Renal cortex interstitium (tissue), 11 donors: ENCODE measurements at regions not wholly inside any gene's neighbourhood (a gene's known extent, or its start where the extent isn't known, plus 50 kb on each side); places are given as distances from the start of the nearest gene placed in this dataset.
A peak's percentile ranks its signal among the peaks of the same experiment; 100 is the strongest.
"Not testable (repeated sequence)": the region's sequence is repeated elsewhere in the genome, so short reads cannot be mapped to it uniquely, and the experiment has no call there.

Source experiments
- DNase-seq, 11 donors: peaks; one replicate each; pipeline ENCODE4 v3.0.0-alpha.2; 2013; ENCODE audit warnings: low read depth in 9 of 11, low spot score in 4 of 11; ENCODE audit errors: extremely low read depth in 1 of 11

DNA sequence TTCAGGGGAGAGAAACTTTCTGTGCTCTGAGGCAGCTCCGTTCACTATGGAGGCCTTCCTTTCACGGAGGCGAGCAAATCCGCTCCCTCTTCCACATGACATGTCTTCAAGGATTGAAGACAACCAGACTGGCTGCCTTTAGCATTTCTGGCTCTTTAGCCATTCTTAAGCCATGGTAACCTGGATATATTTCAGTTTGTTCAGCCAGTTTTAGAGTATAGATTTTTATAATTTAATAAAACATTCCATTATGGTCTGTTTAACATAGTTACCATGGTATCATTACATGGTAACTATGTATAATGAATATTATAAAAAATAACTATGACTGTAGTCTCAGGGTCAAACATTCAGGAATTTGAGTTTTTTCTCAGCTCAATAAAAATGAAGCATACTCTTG lies 54.2 kb upstream of the NFIA start:
- DNase-seq, result no peak

DNA sequence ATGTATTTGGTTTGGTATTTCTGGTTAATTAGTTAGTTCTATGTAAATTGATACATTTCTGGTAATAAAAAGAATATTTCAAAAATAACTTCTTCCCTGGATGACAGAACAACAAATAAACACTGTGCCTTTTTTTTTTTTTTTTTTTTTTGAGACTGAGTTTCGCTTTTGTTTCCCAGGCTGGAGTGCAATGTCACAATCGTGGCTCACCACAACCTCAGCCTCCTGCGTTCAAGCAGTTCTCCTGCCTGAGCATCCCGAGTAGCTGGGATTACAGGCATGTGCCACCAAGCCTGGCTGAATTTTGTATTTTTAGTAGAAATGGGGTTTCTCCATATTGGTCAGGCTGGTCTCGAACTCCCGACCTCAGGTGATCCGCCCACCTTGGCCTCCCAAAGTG lies 64.3 kb upstream of the NFIA start:
- DNase-seq, result not testable (repeated sequence)

DNA sequence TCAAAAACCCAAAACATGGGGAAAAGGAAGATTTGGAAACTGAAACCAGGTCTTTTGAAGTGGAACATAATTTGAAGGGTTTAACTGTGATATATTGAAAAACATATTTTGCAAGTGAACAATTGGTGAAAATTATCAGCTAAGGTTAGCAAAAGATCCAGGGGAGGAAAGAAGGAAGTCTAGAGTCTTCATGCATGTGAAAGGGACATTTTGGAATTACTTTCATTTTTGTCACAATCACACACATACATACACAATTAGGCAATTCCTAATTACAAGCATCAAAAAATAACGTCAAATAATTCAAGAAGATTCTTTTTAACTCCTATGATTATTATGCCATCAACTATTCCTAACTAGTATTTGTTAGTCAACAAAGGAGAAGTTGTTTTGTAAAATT lies 64.7 kb upstream of the NFIA start:
- no peak for DNase-seq

DNA sequence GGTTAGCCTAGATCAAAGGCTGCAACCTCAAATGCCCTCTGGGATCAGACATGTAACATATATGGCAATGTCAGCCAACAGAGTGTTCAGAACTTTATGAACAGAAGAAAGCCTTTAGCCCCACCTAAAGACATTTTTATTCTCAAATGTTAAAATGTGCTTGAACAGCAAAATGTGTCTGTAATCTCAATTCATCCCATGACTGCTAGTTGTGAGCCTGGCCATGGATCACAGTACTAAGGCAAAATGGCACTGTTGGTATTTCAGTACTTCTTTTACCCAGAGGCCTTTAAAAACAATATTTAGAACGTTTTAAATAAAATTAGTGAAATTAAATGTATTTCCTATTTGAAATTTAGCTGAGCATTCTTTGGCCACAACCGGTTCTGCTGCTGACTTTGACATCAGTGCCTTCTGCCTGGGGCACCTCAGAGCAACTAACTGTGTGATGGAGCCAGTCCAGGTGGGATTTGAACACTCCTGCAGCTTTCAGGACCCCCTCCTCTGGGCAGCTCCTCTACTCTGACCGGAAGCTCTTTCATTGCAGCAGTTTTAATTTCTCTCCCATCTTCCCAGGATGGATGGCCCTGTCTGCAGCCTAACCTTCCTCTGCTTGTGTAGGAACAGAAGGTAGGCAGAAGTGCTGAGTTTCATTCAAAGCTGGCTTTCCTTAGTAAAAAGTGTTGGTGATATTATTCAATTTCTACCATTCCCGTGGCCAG lies 68.3 kb upstream of the NFIA start:
- DNase-seq, result no peak

DNA sequence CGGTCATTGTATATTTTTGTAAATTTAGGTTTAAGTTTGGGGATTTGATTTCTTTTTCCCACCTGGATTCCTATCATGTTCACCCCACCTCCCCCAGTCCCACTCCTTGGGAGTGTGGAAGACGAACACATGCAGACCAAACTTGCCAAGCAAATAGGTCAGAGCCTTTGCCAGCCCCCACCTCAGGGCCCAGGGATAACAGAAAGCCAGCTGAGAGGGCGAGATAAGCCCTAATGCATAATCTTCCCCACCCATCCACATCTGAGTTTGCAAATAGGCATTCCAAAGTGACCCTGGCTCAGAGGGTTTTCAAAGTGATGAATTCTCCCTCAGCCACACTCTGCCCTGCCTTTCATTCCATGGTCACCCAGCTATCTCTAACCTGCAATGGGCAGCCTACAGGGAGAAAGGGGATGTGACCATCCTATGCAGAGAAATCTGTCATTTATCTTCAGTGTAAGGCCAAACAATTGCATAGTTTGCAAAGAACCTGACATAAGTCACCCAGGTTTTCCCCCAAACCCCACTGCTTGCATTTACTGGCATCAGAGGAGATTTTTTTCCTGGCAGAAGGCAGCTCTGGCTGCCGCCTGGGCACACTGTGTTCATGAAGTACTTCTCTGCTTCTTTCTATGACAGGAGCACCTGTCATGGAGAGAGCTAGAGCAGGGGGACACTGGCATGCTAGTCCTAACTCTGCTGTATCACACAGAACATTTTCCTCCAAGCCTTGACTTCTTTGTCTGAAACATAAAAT lies 69.0 kb upstream of the NFIA start:
- no peak for DNase-seq

DNA sequence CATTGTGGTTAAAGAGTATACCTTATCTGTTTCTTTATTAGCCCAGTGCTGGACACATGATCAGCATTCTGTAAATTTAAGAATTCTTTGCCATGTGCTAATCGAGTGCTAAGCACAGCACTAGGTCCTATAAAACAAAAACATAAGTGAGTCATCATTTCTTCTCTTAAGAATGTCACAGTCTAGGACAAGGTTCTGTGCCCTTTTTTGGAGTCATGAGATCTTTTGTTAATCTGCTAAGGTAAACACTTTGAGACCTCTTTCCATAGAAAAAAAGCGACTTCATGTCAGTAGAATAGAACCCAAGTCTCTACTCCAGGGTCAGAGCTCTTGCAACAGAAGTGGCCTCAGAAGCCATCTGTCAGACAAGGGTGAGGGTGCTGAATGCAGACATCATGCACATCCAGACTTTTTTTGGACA lies 70.0 kb upstream of the NFIA start:
- DNase-seq, result no peak

DNA sequence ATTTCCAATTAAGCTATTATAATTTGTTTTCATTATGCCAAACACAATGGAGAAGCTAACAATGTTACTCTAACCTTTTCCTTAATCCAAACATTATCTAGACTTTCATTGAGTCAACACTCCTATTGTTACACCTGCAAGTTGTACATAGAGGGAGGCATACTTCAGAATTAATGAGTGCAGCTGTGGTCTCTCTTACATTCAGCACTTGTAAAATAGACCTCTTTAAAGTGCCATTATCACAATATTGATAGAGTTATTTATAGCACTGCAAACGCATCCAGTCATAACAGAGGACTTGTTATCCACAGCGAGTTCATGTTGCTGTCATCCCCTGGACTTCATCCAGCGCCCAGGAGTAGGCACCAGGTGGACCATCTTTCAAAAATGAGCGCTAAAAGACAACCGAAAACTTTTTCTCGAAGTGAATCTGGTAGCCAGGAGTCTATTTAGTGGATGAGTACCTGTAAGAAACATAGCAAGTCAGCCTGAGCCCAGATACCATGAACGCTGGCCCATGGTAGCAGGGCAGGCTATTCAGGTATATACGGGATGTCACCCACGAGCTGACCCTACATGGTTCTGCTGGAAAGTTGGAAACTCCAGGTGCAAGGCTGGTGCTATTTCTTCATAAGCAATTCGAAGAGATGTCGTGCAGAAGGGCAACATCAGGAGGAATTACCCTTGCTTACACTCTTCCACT lies 70.6 kb upstream of the NFIA start:
- DNase-seq, result no peak

DNA sequence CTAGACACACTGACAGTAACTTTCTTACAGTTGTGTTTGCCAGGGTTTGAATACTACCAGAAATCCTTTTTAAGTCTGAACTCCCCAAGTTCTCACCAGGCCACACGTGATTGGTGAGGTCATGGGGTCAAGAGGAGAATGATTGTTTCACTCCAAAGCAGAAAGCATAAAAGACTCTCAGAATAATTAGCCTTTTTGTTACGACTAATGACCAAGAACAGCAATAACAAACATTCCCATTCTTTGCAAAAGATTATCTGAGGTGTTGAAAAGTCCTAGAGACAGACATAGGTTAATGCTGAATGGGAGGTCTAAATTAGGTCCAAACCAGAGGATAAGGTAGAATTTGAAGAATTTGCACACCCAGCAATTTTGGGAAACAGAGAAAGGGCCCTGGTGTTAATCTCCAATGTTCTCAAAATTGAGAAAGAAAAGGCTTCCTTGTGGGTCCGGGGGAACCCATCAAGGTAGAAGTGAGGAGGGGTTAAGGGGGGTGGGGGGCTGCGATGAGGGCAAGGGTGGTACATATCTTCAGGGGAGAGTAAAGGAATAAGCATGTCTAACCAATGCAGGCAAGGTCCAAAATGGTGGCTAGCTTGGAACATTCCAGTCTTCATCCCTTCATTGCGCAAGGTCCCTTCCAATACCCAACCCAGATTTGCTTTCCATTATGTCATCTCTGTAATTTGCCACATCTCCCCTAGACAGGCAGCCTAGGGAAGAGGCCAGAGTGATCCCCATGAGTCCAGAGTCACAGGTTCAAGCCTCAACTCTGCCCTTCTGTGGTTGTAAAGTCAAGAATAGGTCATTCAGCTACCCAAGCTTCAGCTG lies 74.6 kb upstream of the NFIA start:
- DNase-seq, result no peak

DNA sequence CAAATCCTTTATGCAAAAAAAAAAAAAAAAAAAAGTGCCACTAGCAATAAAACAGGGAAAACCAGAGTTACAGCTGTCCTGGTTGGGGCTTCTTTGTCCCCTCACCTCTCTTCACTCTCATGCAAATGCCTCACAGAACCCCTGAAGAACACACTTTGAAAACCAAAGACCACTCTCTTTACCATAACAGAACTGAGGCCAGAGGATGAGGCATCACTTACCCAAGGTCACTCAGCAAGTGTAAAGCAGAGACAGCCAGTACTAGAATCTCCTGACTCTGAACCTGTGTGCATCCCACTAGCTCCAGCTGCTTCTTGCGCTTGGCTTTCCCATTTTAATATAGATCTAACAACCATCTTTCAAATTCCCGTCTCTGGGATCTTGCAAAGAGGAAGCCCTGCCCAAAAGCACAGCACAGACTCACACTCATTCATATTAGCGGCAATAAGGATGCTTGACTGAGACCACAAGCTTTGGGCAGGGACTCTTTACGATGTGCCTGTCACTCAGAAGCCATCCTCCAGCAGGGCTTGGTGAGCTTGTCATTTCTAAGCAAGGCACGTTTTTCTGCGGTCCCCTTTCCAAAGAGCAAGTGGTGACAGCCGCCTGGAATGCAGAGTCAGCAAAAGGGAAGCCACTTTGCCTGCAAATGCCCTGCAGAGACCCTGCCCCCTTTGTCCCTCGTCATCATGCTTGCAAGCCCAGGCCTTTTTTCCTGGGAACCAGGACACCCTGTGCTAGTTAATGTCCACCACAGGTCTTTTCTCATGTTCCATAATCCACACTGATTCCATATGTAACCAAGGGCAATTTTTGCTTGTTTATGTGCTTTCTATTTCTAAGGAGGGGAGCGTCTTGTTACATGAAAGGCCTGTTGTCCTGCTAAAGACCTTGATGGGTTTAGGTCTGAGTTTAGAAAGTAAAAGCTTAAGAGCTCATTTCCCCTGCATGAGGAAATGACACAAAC lies 76.5 kb upstream of the NFIA start:
- DNase-seq, result peak in 1 of 11 donors; percentile 26

DNA sequence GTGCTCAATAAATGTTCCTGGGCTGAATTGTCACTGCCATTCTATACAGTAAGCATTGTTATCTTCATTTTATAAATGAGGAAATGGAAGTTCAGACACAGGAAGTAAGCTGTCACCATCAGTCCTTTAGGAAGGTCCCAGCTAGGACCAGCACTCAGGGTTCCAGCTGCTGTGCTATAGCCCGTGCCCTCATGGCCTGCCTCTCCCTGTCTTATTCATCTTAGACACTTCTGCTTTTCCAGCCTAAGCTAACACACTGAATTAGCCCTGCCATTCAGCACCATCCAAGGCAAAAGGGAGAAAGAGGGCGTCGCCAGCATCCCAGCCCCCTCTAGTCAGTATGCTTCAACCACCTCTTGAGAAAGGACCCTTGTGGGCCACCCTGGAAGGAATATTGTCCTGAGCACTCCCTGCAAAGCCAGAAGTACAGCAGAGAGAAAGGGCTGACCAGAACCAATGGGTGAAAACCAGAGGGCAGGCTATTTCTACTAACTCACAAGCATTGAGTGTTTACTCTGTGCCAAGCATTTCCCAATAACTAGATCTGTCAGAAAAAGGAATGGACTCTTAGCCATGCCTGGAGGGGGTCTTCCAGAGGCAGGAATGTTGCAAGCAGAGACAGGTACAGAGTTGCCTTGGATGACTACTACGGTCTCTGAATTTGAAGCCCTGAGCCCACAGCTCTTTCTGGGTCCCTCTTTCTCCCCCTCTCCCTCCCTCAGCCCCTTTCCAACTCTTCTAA lies 77.9 kb upstream of the NFIA start:
- DNase-seq, result no peak

DNA sequence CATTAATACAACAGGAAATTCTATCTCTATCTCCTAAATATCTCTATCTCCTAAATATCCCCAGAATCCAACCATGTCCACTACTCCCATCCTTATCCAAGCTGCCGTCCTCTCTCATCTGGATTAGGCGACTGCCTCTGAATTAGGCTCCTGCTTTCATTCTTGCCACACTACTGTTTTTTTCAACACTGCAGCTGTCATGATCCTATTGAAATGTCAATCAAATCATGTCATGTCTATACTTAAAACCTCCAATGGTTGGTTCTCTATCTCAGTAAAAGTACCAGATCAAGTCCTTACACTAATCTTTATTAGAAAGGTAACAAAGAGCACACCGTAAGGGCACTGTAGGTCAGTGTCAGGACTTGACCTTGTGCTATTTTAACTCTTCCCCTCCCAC lies 82.0 kb upstream of the NFIA start:
- no peak for DNase-seq

DNA sequence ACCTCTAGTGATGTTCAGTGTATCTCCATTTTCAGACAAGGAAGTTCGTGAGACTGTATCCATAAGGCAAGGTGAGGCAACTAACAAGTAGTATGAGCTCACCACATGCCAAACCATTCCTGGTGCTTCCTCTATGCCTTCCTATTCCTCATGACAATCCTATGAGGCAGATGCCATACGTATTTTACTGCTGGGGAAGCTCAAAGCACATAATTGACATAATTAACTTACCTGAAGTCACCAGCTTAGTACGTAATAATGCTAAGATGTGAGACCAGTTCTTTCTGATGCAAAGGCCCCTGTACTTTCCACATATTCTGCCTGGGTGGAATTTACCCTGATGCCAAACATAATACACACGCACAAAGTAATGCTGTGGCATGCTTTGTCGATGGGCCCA lies 83.6 kb upstream of the NFIA start:
- DNase-seq, result no peak

DNA sequence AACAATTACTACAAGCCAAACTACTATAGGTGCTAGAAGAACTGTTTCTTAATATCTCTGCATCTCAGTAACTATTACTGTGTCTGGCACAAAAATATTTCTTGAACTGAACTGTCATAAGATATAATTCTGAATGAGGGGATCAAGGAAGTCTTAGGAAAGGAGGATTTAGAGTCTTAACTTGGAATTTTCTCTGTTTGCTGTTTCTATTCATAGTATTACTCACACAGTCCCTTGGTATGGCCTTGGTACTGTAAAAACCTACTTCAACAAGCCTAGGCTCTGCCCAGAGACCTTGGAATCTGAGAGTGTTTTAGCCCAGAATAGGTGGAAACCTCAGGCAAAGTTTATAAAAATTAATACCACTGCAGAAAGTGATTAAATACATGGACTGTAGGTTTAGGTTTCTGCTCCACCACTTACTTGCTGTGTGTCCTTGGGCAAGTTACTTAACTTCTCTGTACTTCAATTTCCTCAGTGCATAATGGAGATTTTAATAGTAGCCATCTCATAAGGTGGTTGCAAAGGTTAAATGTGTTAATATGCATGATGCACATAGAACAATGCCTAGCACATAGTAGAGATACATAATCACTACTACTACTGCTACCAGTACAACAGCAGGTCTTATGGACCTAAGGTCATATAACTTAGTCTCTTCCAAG lies 87.4 kb upstream of the NFIA start:
- no peak for DNase-seq

DNA sequence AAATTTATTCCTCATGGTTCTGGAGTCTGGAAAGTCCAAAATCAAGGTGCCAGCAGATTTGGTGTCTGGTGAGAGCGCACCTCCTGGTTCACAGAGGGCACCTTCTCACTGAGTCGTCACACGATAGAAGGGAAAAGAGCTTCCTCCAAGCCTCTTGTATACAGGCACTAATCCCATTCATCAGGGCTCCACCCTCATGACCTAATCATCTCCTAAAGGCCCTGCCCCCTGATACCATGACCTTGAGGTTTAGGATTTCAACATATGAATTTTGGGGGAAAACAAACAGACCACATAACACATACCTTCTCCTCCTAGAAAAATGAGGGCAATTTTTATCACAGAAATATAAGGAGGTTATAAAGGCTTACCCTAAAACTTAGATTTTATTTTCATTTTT lies 88.0 kb upstream of the NFIA start:
- DNase-seq, result no peak

DNA sequence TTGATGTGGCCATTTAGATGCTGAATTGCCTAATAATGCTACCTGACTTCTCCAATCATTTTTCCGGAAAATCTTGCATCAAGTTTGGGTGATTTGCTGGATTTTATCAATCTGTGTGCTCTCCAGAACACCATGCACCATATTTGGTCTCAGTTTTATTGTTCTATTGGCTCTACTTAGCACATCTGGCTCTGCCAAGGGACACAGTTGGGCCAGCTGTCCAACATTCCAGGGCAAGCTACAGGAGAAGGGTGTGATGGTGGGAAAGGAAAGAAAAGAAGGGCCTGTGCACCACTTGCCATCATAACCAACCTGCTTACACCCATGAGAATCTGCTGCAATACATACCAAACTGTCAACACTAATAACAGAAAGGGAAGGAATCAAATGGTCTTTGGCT lies 90.2 kb upstream of the NFIA start:
- no peak for DNase-seq

DNA sequence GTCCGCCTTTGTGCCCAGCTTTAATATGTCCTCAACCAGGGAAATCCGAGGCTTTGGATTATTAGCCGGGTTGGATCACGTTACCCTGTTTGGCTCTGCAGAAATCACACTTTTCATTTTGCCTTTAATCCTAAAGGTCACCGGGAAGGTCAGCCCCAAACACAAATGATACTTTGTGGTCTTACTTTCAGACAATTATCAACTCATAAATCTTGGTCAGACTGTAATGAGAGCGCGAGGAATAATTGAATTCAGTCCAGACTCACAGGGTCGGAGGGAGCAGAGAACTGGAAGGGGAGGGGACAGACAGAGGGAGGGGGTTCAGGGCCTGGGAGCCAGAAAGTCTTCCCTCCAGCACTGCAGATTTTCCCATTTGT lies 91.7 kb upstream of the NFIA start:
- peak in 1 of 11 donors; percentile 25 for DNase-seq
